Chondrocyte (in vitro differentiated cells): ENCODE measurements at regions not wholly inside any gene's neighbourhood (a gene's known extent, or its start where the extent isn't known, plus 50 kb on each side); places are given as distances from the start of the nearest gene placed in this dataset.
A peak's percentile ranks its signal among the peaks of the same experiment; 100 is the strongest.
"Not testable (repeated sequence)": the region's sequence is repeated elsewhere in the genome, so short reads cannot be mapped to it uniquely, and the experiment has no call there.

Source experiments
- DNase-seq: peaks from one replicate; pipeline ENCODE4 v3.0.0; 2021; ENCODE audit warnings: mixed read lengths, low spot score
- H3K27ac Mint-ChIP-seq: one replicate; pipeline ENCODE4 v1.8.0; 2021; ENCODE audit warnings: mild to moderate bottlenecking, moderate library complexity, mixed read lengths; ENCODE audit not compliant: unreplicated experiment
- H3K27me3 Mint-ChIP-seq: 2 replicates; pipeline ENCODE4 v1.8.0; 2021; ENCODE audit warnings: low read depth, mixed read lengths
- H3K36me3 Mint-ChIP-seq: 2 replicates; pipeline ENCODE4 v1.8.0; 2021; ENCODE audit warnings: low read depth, mixed read lengths
- H3K4me1 Mint-ChIP-seq: 2 replicates; pipeline ENCODE4 v1.8.0; 2021; ENCODE audit warnings: low read depth, mild to moderate bottlenecking, mixed read lengths
- H3K4me3 Mint-ChIP-seq: one replicate; pipeline ENCODE4 v1.8.0; 2021; ENCODE audit warnings: mild to moderate bottlenecking, moderate library complexity, mixed read lengths; ENCODE audit not compliant: unreplicated experiment
- H3K9me3 Mint-ChIP-seq: 2 replicates; pipeline ENCODE4 v1.8.0; 2021; ENCODE audit warnings: low read depth, mixed read lengths
- TF ChIP-seq, protein P1 (sequence below): fragments of 200-600 bp; sonication (generic); IDR thresholded peaks from 2 replicates; pipeline ENCODE4 v1.5.0; 2021; ENCODE audit warnings: antibody characterized with exemption, mild to moderate bottlenecking, moderate library complexity

DNA sequence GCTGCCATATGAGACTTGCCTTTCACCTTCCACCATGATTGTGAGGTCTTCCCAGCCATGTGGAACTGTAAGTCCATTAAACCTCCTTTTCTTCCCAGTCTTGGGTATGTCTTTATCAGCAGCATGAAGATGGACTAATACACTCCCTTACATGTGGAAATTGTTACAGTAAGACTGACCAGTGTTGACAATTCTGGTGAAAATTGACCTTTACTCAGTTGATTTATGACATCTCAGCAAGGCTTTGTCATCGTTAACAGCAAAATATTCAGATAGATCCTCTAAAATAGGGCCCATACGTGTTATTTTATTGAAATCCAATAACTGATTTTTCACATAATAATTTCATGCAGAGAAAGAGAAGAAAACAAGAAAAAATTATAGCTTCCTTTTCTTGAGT lies 377.9 kb upstream of the SEMA3C start:
- Mint-ChIP-seq H3K9me3 (peaks cover 5% of the 10 kb centered on the region), H3K27me3 (peaks cover 38% of the 10 kb centered on the region), H3K4me1 (peaks cover 35% of the 10 kb centered on the region), H3K36me3 (no peaks in the 10 kb centered on the region), H3K27ac (no peak overlapping the region), H3K4me3 (no peak overlapping the region)
- DNase-seq, result no peak
- TF ChIP-seq, protein P1, sequence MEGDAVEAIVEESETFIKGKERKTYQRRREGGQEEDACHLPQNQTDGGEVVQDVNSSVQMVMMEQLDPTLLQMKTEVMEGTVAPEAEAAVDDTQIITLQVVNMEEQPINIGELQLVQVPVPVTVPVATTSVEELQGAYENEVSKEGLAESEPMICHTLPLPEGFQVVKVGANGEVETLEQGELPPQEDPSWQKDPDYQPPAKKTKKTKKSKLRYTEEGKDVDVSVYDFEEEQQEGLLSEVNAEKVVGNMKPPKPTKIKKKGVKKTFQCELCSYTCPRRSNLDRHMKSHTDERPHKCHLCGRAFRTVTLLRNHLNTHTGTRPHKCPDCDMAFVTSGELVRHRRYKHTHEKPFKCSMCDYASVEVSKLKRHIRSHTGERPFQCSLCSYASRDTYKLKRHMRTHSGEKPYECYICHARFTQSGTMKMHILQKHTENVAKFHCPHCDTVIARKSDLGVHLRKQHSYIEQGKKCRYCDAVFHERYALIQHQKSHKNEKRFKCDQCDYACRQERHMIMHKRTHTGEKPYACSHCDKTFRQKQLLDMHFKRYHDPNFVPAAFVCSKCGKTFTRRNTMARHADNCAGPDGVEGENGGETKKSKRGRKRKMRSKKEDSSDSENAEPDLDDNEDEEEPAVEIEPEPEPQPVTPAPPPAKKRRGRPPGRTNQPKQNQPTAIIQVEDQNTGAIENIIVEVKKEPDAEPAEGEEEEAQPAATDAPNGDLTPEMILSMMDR, result no peak

DNA sequence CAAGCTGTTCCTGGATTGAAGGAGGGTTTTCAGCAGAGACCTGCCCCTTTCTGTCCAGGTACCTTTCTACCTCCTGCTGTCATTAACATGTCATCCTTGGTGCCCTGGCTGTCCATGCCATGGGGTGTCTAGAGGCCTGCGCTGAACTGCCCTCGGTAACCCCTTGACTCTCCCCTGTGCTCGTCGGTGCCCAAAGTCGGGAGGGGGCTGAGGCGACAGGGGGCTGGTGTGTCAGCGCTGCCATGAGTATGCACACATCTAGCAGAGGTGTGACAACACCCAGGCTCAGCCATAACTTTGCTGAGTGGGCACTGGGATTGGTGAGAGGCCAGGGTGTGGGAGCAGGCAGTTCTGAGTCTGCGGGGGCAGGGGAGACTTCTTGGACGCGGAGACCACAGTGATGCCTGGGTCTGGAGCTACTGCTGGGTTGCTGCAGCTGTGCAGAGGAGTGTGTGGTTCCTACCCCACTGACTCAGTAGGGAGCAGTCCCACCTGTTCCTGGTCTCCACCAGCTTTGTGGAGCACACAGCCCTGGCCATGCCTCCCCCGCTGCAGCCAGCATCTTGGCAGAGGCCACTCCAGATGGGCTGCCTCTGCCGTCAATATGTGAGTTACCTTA lies 376.2 kb upstream of the SEMA3C start:
- DNase-seq, result no peak
- Mint-ChIP-seq H3K27me3 (peaks cover 33% of the 10 kb centered on the region), H3K9me3 (peaks cover 5% of the 10 kb centered on the region)

DNA sequence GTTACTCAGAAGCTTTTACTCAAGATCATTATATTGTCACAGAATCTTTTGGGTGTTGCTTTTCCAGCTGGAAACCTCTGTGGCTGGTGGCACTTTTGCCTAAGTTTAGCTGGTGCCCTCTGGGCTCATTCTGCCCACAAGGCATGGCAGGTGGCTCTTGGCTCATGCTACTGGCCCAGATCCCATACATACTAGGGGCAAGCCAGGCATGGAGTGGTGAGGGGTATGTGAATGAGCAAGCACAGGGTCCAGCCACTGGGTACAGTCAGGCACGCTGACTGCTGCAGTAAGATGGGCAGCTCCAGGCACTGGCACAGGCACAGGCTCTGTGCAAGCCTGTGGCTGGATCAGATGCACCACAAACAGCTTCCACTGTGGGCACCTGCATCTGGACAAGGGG lies 375.0 kb upstream of the SEMA3C start:
- Mint-ChIP-seq H3K4me1 (peaks cover 14% of the 10 kb centered on the region), H3K36me3 (peaks cover 3% of the 10 kb centered on the region), H3K27me3 (peaks cover 38% of the 10 kb centered on the region), H3K9me3 (peaks cover 5% of the 10 kb centered on the region), H3K27ac (no peak overlapping the region), H3K4me3 (no peak overlapping the region)
- TF ChIP-seq, protein P1, result no peak
- DNase-seq, result no peak

More for the DNA sequence above, 376.2 kb upstream of the SEMA3C start:
- Mint-ChIP-seq H3K4me3 (no peak overlapping the region), H3K36me3 (peaks cover under 1% of the 10 kb centered on the region), H3K27ac (no peak overlapping the region), H3K4me1 (peaks cover 26% of the 10 kb centered on the region)
- TF ChIP-seq, protein P1, result no peak

DNA sequence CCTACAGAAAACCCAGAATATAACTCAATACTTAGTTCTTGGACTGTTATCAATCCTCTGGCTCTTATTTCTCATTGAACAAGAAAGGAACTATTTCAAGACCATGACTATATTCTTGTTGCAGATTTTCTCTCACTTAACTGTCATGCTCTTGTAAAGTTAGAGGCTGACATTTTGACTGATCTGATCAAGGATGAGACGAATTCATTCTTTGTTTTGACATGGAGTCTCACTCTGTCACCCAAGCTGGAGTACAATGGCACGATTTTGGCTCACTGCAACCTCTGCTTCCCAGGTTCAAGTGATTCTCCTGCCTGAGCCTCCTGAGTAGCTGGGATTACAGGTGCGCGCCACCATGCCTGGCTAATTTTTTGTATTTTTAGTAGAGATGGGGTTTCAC lies 367.9 kb upstream of the SEMA3C start:
- not testable (repeated sequence) for H3K4me3 Mint-ChIP-seq, H3K27ac Mint-ChIP-seq, DNase-seq, H3K27me3 Mint-ChIP-seq, H3K36me3 Mint-ChIP-seq
- peaks cover 16% of the 10 kb centered on the region for H3K4me1 Mint-ChIP-seq
- H3K9me3 Mint-ChIP-seq, result peaks cover 11% of the 10 kb centered on the region

DNA sequence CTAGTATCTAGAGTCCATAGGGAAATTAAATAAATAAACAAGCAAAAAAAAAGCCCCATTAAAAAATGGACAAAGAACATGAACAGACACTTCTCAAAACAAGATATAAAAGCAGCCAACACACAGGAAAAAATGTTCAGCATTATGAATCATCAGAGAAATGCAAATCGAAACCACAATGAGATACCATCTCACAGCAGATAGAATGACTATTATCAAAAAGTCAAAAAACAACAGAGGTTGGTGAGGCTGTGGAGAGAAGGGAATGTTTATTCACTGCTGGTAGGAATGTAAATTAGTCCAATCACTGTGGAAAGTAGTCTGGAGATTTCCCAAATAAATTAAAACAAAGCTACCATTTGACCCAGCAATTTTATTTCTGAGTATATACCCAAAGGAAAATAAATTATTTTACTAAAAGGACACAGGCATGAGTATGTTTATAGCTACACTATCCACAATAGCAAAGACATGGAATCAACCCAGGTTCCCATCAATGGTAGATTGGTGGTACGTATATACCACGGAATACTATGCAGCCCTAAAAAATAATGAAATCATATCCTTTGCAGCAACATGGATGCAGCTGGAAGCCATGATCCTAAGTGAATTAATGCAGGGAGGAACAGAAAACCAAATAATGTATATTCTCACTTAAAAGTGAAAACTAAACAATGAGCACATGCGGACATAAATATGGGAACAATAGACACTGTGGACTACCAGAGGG lies 366.5 kb upstream of the SEMA3C start:
- peaks cover 16% of the 10 kb centered on the region for H3K4me1 Mint-ChIP-seq
- TF ChIP-seq, protein P1, result peak; percentile 14
- H3K36me3 Mint-ChIP-seq, result peaks cover 3% of the 10 kb centered on the region
- H3K9me3 Mint-ChIP-seq, result peaks cover 11% of the 10 kb centered on the region
- no peak overlapping the region for H3K4me3 Mint-ChIP-seq
- H3K27ac Mint-ChIP-seq, result no peak overlapping the region
- no peak for DNase-seq
- H3K27me3 Mint-ChIP-seq, result peaks cover 6% of the 10 kb centered on the region
